ENCODE measurements at regions not wholly inside any gene's neighbourhood (a gene's known extent, or its start where the extent isn't known, plus 50 kb on each side); places are given as distances from the start of the nearest gene placed in this dataset.
"Not testable (repeated sequence)": the region's sequence is repeated elsewhere in the genome, so short reads cannot be mapped to it uniquely, and the experiment has no call there.

DNA sequence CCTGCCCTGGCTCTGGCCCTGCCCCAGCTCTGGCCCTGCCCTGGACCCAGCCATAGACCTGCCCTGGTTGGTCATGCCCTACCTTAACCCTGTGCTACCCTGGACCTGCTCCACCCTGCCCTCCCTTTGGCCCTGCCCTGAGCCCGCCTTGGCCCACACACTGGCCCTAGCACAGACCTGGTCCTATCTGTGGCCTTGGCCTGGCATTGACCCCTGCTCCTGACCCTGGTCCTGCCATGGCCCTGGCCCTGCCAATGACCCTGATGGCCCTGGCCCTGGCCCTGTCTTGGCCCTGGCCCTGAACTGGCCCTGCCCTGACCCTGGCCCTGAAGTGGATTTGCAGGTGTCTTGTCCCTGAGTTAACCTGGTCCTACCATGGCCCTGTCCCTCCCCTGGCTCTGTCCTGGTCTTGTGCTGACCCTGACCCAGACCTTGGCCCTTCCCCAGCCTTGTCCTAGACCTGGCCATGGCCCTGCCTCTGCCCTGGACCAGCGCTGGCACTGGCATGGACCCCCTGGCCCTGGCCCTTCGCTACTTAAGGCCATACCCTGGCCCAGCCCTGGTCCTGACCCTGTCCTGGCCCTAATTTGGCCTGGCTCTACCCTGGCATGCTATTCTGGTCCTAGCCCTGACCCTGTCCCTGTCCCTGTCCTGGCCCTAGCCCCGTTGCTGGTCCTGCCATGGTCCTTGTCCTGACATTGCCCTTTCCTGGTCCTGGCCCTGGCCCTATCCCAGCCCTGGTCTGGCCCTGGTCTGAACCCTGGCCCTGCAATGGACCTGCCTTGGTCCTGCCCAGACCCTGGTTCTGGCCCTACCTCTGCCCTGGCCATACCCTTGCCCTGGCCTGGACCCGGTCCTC lies 253.7 kb downstream of the TP53TG3F start:
- TF ChIP-seq, protein P1, sequence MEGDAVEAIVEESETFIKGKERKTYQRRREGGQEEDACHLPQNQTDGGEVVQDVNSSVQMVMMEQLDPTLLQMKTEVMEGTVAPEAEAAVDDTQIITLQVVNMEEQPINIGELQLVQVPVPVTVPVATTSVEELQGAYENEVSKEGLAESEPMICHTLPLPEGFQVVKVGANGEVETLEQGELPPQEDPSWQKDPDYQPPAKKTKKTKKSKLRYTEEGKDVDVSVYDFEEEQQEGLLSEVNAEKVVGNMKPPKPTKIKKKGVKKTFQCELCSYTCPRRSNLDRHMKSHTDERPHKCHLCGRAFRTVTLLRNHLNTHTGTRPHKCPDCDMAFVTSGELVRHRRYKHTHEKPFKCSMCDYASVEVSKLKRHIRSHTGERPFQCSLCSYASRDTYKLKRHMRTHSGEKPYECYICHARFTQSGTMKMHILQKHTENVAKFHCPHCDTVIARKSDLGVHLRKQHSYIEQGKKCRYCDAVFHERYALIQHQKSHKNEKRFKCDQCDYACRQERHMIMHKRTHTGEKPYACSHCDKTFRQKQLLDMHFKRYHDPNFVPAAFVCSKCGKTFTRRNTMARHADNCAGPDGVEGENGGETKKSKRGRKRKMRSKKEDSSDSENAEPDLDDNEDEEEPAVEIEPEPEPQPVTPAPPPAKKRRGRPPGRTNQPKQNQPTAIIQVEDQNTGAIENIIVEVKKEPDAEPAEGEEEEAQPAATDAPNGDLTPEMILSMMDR (conservative IDR thresholded peaks at IDR 0.05) = not testable (repeated sequence)
- TF ChIP-seq EZH2 (IDR thresholded peaks at IDR 0.05; ENCODE audit: low read depth) = not testable (repeated sequence)
